COLO668 (cell line): ENCODE measurements at regions not wholly inside any gene's neighbourhood (a gene's known extent, or its start where the extent isn't known, plus 50 kb on each side); places are given as distances from the start of the nearest gene placed in this dataset.
A peak's percentile ranks its signal among the peaks of the same experiment; 100 is the strongest.

Experiments
- DNase-seq: peaks from one replicate; lab custom pipeline; 2025; ENCODE audit not compliant: unreplicated experiment; lab: John Stamatoyannopoulos, UW

- no peak for DNase-seq
Measured at GRCh38 chr5:51902512-51902911, 519.3 kb downstream of the ISL1 start.

DNA sequence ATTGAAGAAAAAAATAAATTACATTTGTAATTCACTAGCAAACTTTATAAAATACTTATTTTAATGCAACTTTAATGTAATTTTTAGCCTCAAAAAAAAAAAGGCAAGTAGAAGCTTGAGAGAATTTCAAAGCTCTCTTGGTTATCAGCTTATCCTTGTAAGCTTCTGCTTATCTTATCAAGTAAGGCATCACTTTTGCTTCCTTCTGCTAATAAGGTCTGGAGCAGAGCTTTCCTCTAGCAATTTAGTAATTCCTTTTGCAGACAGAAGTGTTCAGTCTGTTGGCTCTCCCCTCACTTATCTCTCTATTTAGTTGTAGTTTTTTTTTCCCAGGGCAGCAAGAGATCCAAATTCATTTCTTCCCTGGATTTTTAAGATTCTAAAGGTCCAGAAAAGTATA, 525.0 kb downstream of the ISL1 start:
- no peak for DNase-seq

- no peak for DNase-seq
Measured at GRCh38 chr5:51944500-51945125, 561.4 kb downstream of the ISL1 start.

GRCh38 chr5:51958473-51958872, 575.2 kb downstream of the ISL1 start:
- no peak for DNase-seq

GRCh38 chr5:51960617-51961121, 577.4 kb downstream of the ISL1 start:
- DNase-seq = no peak

DNA sequence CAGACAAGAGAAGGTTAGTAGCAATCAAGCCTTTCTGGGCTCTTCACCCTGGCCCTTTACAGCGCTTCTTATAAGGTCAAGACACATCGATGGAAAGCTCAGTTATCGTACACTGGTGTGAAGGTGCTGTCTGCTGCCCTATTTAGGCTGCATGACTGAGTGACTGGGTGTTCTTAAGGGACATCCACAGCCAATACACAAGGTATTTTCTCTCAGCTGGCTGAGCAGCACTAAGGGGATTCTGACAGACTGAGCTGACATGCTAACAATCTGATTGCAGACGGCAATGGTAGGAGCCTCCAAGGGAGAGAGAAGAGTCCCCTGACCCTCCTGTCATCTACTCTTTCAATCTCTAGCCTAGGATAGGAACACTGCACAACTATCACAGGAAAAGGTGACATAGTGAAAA, 577.9 kb downstream of the ISL1 start:
- DNase-seq = no peak

- no peak for DNase-seq
Measured at GRCh38 chr5:51968756-51969155, 585.5 kb downstream of the ISL1 start.

DNA sequence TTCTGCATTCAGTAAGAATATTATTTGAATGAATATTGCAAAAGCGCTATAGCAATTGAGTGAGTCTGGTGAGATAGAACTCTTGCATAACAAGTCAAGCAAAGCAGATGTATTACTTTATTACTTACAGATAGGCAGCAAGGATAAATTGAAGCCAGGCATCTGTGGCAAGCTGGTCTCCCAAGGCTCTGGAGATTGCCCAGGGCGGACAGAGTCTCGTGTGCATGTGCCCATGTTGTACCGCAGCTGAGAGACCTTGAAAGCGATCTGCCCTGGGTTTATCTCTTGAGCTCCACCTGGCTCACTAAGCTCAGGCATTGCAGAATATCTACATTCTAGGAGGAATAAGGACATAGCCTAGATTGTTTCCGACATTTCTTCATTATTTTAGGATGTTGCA, 591.6 kb downstream of the ISL1 start:
- no peak for DNase-seq

GRCh38 chr5:51977014-51977413, 593.8 kb downstream of the ISL1 start:
- DNase-seq = no peak

DNA sequence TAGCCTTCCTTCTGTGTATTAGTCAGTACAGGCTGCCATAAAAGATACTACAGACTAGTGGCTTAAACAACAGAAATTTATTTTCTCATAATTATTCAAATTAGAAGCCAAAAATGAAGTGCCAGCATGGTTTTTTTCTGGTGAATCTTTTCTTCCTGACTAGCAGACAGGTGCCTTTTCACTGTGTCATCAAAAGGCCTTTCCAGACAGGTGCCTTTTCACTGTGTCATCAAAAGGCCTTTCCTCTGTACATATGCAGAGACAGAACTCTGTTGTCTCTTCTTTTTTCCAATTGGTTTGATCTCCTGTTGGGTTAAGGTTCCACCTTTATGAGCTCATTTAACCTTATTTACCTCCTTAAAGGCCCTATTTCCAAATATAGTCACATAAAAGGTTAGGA, 599.9 kb downstream of the ISL1 start:
- no peak for DNase-seq

- DNase-seq = no peak
Measured at GRCh38 chr5:51986733-51987132, 603.5 kb downstream of the ISL1 start.

DNA sequence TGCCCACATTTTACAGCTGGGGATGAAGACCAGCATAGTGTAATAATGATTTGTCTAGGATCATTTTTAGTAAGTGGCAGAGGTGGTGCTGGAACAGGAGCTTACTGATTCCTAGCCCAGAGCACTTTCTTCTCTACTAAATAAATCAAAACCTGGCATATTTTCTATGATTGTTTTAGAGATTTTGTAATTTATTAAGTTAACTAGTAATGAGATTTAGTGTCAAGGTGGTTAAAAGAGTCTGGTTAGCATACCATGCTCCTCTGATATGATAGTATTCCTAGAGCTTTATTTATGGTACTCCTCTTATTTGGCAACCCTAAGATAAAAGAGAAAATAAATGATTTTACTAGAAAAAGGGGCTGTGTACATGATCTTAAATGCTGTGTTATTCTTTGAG, 604.0 kb downstream of the ISL1 start:
- no peak for DNase-seq

DNA sequence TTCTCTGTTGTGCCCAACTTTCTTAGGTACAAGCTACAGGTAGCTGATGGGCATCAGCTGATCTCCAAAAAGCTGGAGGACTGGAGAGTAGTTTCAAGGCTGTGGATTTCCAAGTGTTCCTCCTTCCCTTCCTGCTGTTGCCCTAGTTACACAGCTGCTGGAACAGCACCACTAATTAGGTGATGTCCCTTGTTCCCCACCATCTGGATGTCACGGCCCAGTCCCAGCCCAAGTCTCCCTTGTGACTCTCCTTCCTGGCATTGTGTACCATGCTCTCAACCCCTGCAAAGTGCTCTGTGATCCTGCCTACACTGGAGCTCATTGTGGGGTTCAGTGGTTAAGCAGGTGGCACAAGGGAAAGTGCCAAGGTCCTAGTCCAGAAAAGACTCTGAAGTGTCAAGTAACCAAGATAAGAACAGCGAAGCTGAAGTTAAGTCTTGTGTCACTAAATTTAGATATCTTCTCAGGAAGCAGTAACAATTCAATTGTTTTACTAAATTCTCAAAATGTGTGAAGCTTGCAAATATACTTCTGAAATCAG, 604.5 kb downstream of the ISL1 start:
- no peak for DNase-seq

DNA sequence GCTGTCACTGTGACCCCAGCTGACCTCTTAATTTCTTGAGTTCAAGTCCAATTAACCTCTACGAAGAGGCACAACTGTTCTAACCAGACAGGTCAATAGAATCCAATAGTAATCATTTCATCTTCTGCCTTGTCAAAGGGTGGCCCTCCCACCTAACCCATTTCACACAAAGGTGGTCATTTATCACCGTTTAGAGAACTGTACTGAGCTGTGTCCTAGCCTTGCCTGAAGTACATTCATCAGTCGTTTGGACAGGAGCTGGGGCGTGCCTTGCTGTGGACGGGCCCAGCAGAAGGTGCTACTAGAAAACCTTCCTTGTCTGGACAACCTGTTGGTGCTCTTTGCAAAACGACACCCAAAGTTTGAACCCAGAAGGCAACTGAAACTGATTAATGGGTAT, 605.4 kb downstream of the ISL1 start:
- no peak for DNase-seq

- no peak for DNase-seq
Measured at GRCh38 chr5:51990241-51990640, 607.0 kb downstream of the ISL1 start.

DNA sequence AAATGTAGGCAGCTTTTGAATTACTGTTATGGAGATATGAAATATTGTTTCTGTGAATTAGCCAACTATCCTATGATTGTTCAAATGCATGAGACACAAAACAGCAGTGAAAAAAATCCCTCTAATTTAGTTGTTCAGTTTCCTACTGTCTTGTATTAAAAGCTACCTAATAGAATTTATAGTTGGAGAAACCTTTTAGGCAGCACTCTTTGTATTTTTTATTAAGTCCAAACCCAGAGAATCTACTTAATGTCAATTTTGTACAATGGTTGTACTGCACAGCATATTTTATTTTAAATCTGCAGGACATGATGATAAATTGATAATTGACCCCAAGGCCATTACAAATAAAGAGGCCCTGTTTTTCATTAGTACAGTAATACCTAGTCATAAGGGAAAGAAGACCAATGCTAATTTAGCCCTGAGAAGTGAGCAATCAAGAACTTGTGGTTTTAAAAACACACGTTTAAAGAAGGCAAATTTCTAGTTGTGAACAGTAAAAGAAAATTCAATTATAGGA, 607.5 kb downstream of the ISL1 start:
- DNase-seq = no peak

- DNase-seq = no peak
Measured at GRCh38 chr5:51991940-51992339, 608.7 kb downstream of the ISL1 start.

- DNase-seq = no peak
Measured at GRCh38 chr5:51995773-51996306, 612.6 kb downstream of the ISL1 start.

DNA sequence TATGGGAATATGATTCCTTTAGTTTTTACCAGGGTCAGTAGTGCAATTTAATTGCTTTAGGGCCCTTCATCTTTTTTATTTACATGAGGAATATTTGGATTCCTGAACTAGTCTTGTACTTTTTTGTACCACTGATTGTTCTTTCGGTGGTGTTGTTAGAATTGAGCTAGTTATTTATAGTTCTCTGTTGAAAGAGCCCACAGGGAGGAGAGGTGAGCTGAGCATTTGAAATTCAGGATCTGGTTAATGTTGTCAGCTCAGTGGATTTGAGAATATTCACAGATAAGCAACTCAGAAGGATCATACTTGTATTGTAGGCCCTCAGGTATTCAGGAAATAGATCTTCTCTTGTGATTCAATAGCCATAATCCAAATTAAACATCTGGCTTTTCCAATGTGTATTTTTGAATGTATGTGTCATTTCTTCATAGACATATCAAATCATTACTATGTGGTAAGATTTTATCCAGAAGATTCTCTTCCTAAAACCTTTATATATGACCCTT, 613.2 kb downstream of the ISL1 start:
- DNase-seq = no peak

GRCh38 chr5:51997500-51997899, 614.3 kb downstream of the ISL1 start:
- DNase-seq = no peak

DNA sequence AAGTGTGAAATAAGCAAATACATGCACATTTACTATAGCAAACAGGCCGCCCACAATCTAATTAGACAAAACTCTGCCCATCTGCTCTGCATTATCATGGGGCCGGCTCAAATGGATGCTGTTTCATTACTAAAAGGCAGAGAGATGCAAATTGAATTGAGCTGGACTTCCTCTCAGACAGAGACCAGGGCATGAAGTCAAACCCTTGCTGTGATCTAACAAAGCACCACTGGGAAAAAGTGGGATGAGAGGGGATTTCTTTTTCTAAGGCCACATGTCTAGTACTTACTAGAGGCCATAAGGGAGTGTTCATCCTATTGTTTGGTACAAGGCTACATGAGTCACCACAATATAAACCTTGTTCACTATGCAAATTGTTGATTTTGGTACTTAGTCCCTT, 614.7 kb downstream of the ISL1 start:
- DNase-seq = no peak

GRCh38 chr5:52007230-52007858, 624.1 kb downstream of the ISL1 start:
- peak; percentile 1 for DNase-seq
